Naive B cell (primary cell): ENCODE measurements at regions not wholly inside any gene's neighbourhood (a gene's known extent, or its start where the extent isn't known, plus 50 kb on each side); places are given as distances from the start of the nearest gene placed in this dataset.

Source experiments
- ATAC-seq, 2 donors: fragments of 150-1000 bp; cut with Tn5 transposase; 2 replicates each; pipeline ENCODE4 v1.10.0; 2021; ENCODE audit warnings: low read depth in 2 of 2, mild to moderate bottlenecking in 2 of 2, moderate library complexity in 2 of 2
- DNase-seq: peaks from one replicate; pipeline ENCODE4 v3.0.0; 2022
- H3K27ac Mint-ChIP-seq, 6 donors: one replicate each; pipeline ENCODE4 v1.8.0; 2020 to 2022; ENCODE audit warnings: mild to moderate bottlenecking in 6 of 6, mixed read lengths in 6 of 6, moderate library complexity in 5 of 6, inconsistent platforms in 2 of 6
- H3K27me3 Mint-ChIP-seq, 3 donors: one replicate each; pipeline ENCODE4 v1.8.0; 2021 to 2022; ENCODE audit warnings: mixed read lengths in 3 of 3, mild to moderate bottlenecking in 1 of 3
- H3K36me3 Mint-ChIP-seq, 2 donors: one replicate each; pipeline ENCODE4 v1.8.0; 2020 to 2022; ENCODE audit warnings: mixed read lengths in 2 of 2, inconsistent platforms in 1 of 2, mild to moderate bottlenecking in 1 of 2
- H3K4me1 Mint-ChIP-seq, 3 donors: one replicate each; pipeline ENCODE4 v1.8.0; 2020 to 2022; ENCODE audit warnings: mixed read lengths in 3 of 3, inconsistent platforms in 1 of 3, mild to moderate bottlenecking in 1 of 3, moderate library complexity in 1 of 3
- H3K4me3 Mint-ChIP-seq, 8 donors: one replicate each; pipeline ENCODE4 v1.8.0; 2020 to 2022; ENCODE audit warnings: mild to moderate bottlenecking in 8 of 8, mixed read lengths in 8 of 8, moderate library complexity in 8 of 8, inconsistent platforms in 2 of 8
- H3K9me3 Mint-ChIP-seq, 7 donors: one replicate each; pipeline ENCODE4 v1.8.0; 2020 to 2022; ENCODE audit warnings: mixed read lengths in 7 of 7, mild to moderate bottlenecking in 5 of 7, inconsistent platforms in 2 of 7, moderate library complexity in 1 of 7

DNA sequence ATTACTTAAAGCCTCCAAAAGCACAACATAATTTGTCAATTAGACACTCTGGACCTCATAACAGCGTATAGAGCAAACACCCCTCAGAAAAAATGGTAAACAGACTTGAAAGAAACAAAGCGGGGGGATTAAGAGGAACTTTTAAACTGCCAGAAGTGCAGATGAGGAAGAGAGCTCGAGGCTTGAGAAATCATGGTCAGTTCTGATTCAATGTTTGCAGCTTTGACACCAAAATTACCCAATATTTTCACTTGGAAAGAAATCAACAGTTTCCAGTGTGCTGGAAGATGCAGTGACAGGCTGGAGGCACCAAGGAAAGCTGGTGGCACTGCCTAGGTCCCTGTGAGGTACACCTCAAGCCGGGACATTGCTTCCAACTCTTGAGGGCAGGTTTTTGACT is 180.9 kb upstream of the TOX3 start:
- Mint-ChIP-seq H3K27me3 (peaks cover 0 to 3% (median 0%) of the 10 kb centered on the region in 3 donors), H3K27ac (no peak overlapping the region), H3K4me1 (no peaks in the 10 kb centered on the region), H3K9me3 (peaks cover 4 to 17% (median 5%) of the 10 kb centered on the region in 7 donors), H3K36me3 (no peaks in the 10 kb centered on the region), H3K4me3 (no peak overlapping the region)
- ATAC-seq (no peak), DNase-seq (no peak)

DNA sequence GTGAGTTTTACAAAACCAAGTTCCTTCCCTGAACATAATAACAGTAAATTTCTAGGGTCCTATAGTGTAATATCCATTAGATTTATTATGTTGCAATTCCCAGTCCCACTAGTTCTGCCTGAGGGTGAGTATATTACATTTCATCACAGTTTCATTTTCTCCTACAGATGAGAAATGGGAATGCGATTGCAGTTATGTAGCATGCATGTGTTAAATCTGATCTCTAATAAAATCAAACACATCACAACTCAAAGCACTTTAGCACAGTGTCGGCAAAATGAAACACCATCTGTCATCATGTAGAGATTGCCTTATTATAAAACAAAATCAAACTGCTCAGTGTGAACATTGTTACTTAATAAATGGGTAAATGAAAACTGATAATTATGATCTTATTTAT is 180.5 kb upstream of the TOX3 start:
- no peaks in the 10 kb centered on the region for H3K4me1 Mint-ChIP-seq
- DNase-seq, result no peak
- no peak for ATAC-seq
- H3K4me3 Mint-ChIP-seq, result no peak overlapping the region
- peaks cover 0 to 3% (median 0%) of the 10 kb centered on the region in 3 donors for H3K27me3 Mint-ChIP-seq
- no peak overlapping the region for H3K27ac Mint-ChIP-seq
- peaks cover 4 to 14% (median 5%) of the 10 kb centered on the region in 7 donors for H3K9me3 Mint-ChIP-seq
- H3K36me3 Mint-ChIP-seq, result no peaks in the 10 kb centered on the region

DNA sequence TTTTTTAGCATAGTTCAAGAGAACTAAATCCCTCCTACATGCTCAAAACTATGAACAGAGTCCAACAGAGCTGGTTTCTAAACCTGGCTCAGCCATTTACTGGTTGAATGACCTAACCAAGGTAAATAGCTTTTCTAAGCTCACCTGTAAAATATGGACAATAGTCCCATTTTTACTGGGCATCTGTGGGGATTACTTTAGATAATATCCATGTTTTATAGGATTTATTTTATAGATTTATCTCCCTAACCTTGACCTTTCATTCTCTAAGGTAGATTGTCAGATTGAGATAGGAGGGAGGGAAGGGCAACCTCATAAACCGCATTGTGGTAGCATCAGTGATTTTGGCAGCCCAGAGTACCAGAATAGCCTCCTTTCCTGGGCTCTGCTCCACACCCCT is 178.5 kb upstream of the TOX3 start:
- ATAC-seq, result no peak
- no peak for DNase-seq
- Mint-ChIP-seq H3K36me3 (no peaks in the 10 kb centered on the region), H3K27ac (no peak overlapping the region), H3K4me3 (no peak overlapping the region), H3K9me3 (peaks cover 0 to 17% (median 5%) of the 10 kb centered on the region in 7 donors), H3K4me1 (no peaks in the 10 kb centered on the region), H3K27me3 (peaks cover 0 to 3% (median 0%) of the 10 kb centered on the region in 3 donors)

DNA sequence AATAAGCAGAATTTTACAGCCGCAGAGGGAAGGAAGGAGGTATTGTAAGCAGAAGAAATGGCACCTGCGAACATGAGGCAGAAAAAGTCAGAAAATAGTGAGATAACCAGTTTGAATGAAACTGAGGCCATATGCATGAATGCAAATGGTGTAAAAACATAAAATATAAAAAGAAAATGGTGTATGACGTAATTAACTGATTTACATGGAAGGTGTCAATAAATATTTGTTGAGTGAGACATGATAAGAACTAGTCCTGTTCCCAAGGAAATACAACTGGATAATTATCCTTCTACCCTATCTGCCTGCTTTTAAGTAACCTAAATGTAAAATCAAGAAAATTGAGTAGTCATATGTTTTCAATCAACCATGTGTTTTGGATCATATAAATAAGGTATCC is 178.1 kb upstream of the TOX3 start:
- Mint-ChIP-seq H3K9me3 (peaks cover 2 to 17% (median 4%) of the 10 kb centered on the region in 7 donors), H3K4me3 (no peak overlapping the region), H3K4me1 (no peaks in the 10 kb centered on the region), H3K27me3 (peaks cover 0 to 3% (median 0%) of the 10 kb centered on the region in 3 donors), H3K36me3 (no peaks in the 10 kb centered on the region), H3K27ac (no peak overlapping the region)
- DNase-seq (no peak), ATAC-seq (no peak)

DNA sequence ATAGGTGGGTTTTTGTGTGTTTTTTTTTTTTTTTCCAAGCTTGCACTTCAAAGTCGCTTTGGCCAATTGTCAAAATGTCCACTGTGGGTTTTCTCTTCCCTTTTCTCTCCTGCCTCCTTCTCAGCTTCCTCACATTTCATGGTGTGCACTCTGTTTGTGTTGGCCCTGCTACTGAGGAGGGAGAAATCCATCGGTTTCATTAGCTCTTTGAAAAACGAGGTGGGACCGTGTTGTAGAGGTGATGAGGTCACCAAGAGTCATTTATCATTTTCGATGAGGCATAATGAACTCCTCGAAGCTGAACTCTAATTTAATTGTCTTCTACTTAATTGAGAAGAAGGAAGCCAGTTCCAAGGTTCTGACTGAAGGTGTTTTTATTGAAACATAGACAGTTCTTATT is 174.4 kb upstream of the TOX3 start:
- Mint-ChIP-seq H3K4me1 (no peaks in the 10 kb centered on the region), H3K9me3 (peaks cover 4 to 24% (median 8%) of the 10 kb centered on the region in 7 donors), H3K27ac (no peak overlapping the region), H3K27me3 (no peaks in the 10 kb centered on the region), H3K4me3 (no peak overlapping the region), H3K36me3 (no peaks in the 10 kb centered on the region)
- no peak for ATAC-seq
- no peak for DNase-seq

DNA sequence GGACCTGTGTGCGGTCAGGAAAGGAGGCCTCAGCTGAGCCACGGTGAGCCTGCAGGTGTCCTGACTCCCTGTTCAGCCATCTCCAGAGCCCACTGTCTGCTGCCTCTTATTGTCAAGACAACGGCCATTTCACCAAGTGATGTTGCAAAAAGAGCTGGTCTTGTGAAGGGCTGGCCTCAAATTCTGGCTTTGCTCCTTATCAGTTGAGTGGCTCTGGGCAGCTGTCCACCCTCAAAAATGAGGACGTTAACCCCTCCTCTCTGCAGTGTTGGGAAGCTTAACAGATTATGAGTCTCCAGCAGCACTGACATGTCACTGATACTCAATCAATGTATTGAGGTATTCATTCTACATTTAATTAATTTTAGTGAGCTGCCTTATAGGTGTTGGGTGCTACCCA is 171.1 kb upstream of the TOX3 start:
- H3K27me3 Mint-ChIP-seq, result no peaks in the 10 kb centered on the region
- ATAC-seq (no peak), DNase-seq (no peak)
- H3K4me1 Mint-ChIP-seq, result no peaks in the 10 kb centered on the region
- H3K36me3 Mint-ChIP-seq, result no peaks in the 10 kb centered on the region
- no peak overlapping the region for H3K4me3 Mint-ChIP-seq
- peaks cover 0 to 20% (median 6%) of the 10 kb centered on the region in 7 donors for H3K9me3 Mint-ChIP-seq
- H3K27ac Mint-ChIP-seq, result no peak overlapping the region

DNA sequence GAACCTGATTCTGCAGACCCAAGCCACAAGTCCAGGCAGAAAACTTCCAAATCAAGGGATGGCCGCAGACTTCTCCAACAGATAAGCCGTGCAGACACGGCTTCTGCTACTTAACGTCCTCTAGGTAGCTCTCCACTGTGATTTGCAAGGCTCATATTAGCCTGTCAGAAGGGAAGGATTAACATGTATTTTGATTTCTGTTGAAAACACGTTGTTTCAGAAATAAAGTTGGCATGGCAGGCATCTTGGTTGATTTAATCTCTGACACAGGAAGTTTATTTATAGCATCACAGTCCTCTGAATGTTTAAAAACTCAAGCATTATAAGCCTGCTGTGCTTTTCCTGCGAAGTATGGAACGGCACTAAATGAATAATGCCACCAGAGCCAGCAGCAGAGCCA is 166.8 kb upstream of the TOX3 start:
- Mint-ChIP-seq H3K9me3 (peaks cover 0 to 8% (median 5%) of the 10 kb centered on the region in 7 donors), H3K27ac (no peak overlapping the region), H3K4me3 (no peak overlapping the region), H3K36me3 (no peaks in the 10 kb centered on the region), H3K4me1 (no peaks in the 10 kb centered on the region), H3K27me3 (no peaks in the 10 kb centered on the region)
- no peak for DNase-seq
- no peak for ATAC-seq

DNA sequence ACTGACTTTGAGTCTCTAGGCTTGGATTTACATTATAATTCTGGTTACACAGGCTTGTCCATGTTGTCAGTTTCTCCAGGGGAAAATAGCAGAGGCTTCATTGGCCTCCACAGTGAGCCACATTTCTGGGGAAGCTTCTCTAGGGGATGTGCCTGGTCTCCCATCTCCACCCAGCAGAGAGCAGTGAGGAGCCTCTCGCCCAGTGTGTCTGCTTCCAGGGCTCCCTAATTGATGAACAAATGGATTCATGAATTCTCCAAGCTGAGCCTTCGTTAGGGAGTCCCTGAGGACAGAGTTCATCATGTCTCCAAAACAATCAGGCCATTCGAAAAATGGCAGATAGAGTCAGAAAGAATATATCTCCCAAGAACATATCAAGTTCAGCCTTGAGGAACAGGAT is 162.4 kb upstream of the TOX3 start:
- ATAC-seq (no peak), DNase-seq (no peak)
- no peaks in the 10 kb centered on the region for H3K4me1 Mint-ChIP-seq
- no peak overlapping the region for H3K4me3 Mint-ChIP-seq
- H3K27me3 Mint-ChIP-seq, result peaks cover 0 to 4% (median 0%) of the 10 kb centered on the region in 3 donors
- no peak overlapping the region for H3K27ac Mint-ChIP-seq
- H3K36me3 Mint-ChIP-seq, result no peaks in the 10 kb centered on the region
- H3K9me3 Mint-ChIP-seq, result peaks cover 0 to 7% (median 0%) of the 10 kb centered on the region in 7 donors

DNA sequence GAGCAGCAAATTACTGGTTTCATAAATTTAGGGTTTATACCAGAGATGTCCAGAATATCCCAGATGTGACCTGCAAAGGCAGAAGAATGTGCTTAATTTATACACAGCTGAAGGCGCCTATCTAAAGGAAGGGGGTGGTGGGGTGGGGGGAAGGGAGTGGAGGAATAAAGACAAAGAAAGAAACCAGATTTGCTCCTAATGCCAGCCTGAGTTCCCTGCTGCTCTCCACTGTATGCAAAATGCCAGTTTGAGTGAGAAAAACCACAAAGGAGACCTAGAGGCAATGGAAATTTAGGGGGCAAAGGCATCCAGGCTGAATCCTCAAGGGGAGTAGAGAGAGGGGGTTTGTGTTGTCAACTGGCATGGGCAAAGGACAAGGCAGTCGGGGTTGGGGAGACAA is 161.5 kb upstream of the TOX3 start:
- Mint-ChIP-seq H3K27ac (peak overlapping the region in 1 of 6 donors; percentile 11), H3K4me3 (no peak overlapping the region), H3K9me3 (peaks cover 0 to 7% (median 0%) of the 10 kb centered on the region in 7 donors), H3K27me3 (peaks cover 0 to 4% (median 0%) of the 10 kb centered on the region in 3 donors), H3K36me3 (no peaks in the 10 kb centered on the region), H3K4me1 (no peaks in the 10 kb centered on the region)
- DNase-seq (no peak), ATAC-seq (no peak)

DNA sequence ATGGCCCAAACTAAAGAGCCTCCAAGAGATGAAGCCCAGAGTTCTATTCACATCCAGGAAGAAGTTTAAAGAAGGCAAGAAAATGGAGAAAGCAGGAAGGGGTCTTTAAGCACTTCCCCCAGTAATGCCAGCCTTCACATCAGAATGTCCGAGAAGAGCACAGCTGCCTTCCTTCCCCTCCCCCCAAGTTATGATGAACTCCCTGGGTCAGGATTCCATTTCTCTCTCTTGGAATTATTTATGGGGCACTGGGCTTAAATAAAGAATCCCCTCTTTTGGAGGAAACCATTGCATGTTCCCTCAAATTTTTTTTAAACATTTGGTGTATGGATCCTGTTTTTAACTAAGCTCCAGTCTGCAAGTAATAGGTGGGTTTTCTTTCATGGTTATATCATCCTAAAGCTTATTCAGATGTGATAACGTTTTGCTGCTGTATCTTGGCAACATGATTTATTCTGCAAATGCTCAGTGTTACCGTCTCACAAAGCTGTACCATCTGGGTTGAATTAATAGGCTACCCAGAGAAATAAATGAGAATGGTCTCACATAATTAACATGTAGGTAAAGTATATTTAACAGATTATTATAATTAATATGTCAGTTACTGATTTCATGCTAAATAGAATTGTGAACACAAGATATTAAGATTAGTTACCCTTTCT is 160.9 kb upstream of the TOX3 start:
- DNase-seq, result no peak
- H3K27ac Mint-ChIP-seq, result no peak overlapping the region
- no peak overlapping the region for H3K4me3 Mint-ChIP-seq
- H3K4me1 Mint-ChIP-seq, result no peaks in the 10 kb centered on the region
- peaks cover 0 to 7% (median 0%) of the 10 kb centered on the region in 7 donors for H3K9me3 Mint-ChIP-seq
- peaks cover 0 to 4% (median 0%) of the 10 kb centered on the region in 3 donors for H3K27me3 Mint-ChIP-seq
- no peak for ATAC-seq
- no peaks in the 10 kb centered on the region for H3K36me3 Mint-ChIP-seq

DNA sequence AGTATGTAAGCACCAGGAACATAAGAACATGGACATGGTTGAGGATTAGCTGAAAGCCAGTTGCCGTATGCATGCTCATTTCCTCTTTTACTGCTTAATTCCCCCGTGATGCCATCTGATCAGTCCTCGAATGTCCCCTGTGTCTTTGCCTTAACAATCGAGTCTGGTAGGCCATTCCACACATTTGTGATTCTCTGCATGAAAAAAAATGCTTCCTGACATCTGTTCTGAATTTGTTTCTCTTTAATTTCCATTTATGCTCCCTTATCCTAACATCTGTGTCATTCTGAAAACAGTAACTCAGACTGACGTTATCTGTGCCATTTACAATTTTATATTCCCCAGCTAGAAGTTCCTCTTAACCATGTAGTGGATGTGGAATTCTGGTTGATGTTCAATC is 158.2 kb upstream of the TOX3 start:
- no peak for ATAC-seq
- no peaks in the 10 kb centered on the region for H3K4me1 Mint-ChIP-seq
- no peaks in the 10 kb centered on the region for H3K36me3 Mint-ChIP-seq
- H3K9me3 Mint-ChIP-seq, result peaks cover 0 to 7% (median 1%) of the 10 kb centered on the region in 7 donors
- H3K27me3 Mint-ChIP-seq, result peaks cover 0 to 4% (median 0%) of the 10 kb centered on the region in 3 donors
- H3K27ac Mint-ChIP-seq, result no peak overlapping the region
- no peak for DNase-seq
- H3K4me3 Mint-ChIP-seq, result no peak overlapping the region

DNA sequence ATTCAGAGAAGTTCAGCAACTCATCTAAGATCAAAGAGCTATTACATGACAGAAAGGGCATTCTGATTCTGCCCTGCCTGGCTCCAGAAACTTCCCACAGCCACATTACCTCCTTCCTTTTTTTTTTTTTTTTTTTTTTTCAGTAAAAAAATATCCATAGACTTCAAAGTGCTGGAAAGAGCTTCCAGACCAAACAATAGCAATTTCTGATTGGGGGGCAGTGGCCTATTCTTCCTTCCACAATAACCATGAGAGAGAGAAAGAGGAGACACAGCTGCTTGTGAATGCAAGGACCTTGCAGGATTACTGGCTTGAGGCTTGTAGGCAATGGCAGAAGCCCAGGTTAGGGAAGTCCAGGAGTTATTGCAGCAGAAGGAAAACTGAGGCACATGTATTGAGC is 151.0 kb upstream of the TOX3 start:
- no peak for ATAC-seq
- Mint-ChIP-seq H3K4me1 (no peaks in the 10 kb centered on the region), H3K9me3 (peaks cover 3 to 21% (median 9%) of the 10 kb centered on the region in 7 donors), H3K27ac (no peak overlapping the region), H3K36me3 (peaks cover 0 to 7% of the 10 kb centered on the region in 2 donors), H3K4me3 (no peak overlapping the region), H3K27me3 (peaks cover 0 to 4% (median 0%) of the 10 kb centered on the region in 3 donors)
- no peak for DNase-seq

DNA sequence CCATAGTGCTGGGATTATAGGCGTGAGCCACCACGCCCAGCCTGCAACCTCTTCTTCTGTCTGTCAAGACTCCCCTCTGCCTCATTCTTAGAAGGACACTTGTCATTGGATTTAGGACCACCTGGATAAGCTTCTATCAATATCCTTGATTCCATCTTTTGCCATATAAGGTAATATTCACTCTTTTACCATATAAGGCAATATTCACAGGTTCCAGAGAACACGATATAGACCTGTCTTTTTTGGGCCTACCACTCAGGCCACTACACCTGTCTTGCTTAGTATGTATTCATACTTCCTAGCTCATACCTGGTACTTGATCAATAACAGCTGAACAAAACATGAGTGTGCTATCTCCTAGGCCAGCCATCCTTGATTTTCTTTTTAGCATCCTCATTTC is 149.2 kb upstream of the TOX3 start:
- no peak for DNase-seq
- peaks cover 0 to 4% (median 0%) of the 10 kb centered on the region in 3 donors for H3K27me3 Mint-ChIP-seq
- no peak overlapping the region for H3K27ac Mint-ChIP-seq
- H3K9me3 Mint-ChIP-seq, result peaks cover 3 to 38% (median 11%) of the 10 kb centered on the region in 7 donors
- H3K4me3 Mint-ChIP-seq, result no peak overlapping the region
- no peak for ATAC-seq
- no peaks in the 10 kb centered on the region for H3K4me1 Mint-ChIP-seq
- H3K36me3 Mint-ChIP-seq, result peaks cover 0 to 7% of the 10 kb centered on the region in 2 donors

DNA sequence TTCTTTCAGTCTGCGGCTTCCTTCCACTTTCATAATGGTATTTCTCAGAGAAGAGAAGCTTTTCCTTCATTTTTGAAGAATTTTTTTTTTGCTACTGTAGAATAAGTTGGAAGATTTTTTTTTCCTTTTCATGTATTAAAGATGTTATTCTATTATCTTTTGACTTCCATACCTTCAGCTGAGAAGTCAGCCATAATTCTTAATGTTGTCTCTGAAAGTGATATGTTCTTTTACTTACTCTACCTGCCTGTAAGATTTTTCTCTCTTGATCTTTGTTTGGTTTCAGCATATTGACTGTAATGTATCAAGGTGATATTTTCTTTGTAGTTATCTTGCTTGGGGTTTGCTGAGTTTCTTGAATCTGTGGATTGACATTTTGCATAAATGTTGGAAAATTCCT is 143.5 kb upstream of the TOX3 start:
- Mint-ChIP-seq H3K27ac (no peak overlapping the region), H3K27me3 (peaks cover 0 to 5% (median 4%) of the 10 kb centered on the region in 3 donors), H3K36me3 (peaks cover 0 to 7% of the 10 kb centered on the region in 2 donors), H3K4me1 (no peaks in the 10 kb centered on the region), H3K9me3 (peaks cover 9 to 52% (median 20%) of the 10 kb centered on the region in 7 donors), H3K4me3 (no peak overlapping the region)
- DNase-seq, result no peak
- ATAC-seq, result no peak
